Activated CD4-positive, alpha-beta T cell treated with anti-CD3 and anti-CD28 coated beads, Interleukin-2, amount 50 U/mL, for 48 hours (primary cell): ENCODE measurements at regions not wholly inside any gene's neighbourhood (a gene's known extent, or its start where the extent isn't known, plus 50 kb on each side); places are given as distances from the start of the nearest gene placed in this dataset.
"Not testable (repeated sequence)": the region's sequence is repeated elsewhere in the genome, so short reads cannot be mapped to it uniquely, and the experiment has no call there.

Source experiments
- DNase-seq, 2 experiments: peaks; one replicate each; pipeline ENCODE4 v3.0.0-alpha.2; 2020

- DNase-seq: no peak
Measured at GRCh38 chr2:107730898-107731297, 95.8 kb upstream of the RGPD4 start.

GRCh38 chr2:107731435-107731834, 95.3 kb upstream of the RGPD4 start:
- DNase-seq: no peak

- no peak for DNase-seq
Measured at GRCh38 chr2:107735201-107735600, 91.5 kb upstream of the RGPD4 start.

- DNase-seq: no peak
Measured at GRCh38 chr2:107737756-107738155, 88.9 kb upstream of the RGPD4 start.

GRCh38 chr2:107738266-107738665, 88.4 kb upstream of the RGPD4 start:
- no peak for DNase-seq

GRCh38 chr2:107740300-107740699, 86.4 kb upstream of the RGPD4 start:
- no peak for DNase-seq

- DNase-seq: no peak
Measured at GRCh38 chr2:107742460-107743027, 84.1 kb upstream of the RGPD4 start.

GRCh38 chr2:107743274-107743673, 83.4 kb upstream of the RGPD4 start:
- no peak for DNase-seq

GRCh38 chr2:107745100-107745499, 81.6 kb upstream of the RGPD4 start:
- no peak for DNase-seq

- not testable (repeated sequence) for DNase-seq
Measured at GRCh38 chr2:107746552-107747198, 80.0 kb upstream of the RGPD4 start.

GRCh38 chr2:107747199-107747963, 79.3 kb upstream of the RGPD4 start:
- not testable (repeated sequence) for DNase-seq

- DNase-seq: no peak
Measured at GRCh38 chr2:107747964-107748583, 78.6 kb upstream of the RGPD4 start.

GRCh38 chr2:107751936-107752335, 74.8 kb upstream of the RGPD4 start:
- no peak for DNase-seq

GRCh38 chr2:107753806-107754205, 72.9 kb upstream of the RGPD4 start:
- not testable (repeated sequence) for DNase-seq

GRCh38 chr2:107757223-107757622, 69.5 kb upstream of the RGPD4 start:
- DNase-seq: no peak

- no peak for DNase-seq
Measured at GRCh38 chr2:107760620-107761364, 65.9 kb upstream of the RGPD4 start.

GRCh38 chr2:107772353-107772752, 54.3 kb upstream of the RGPD4 start:
- no peak for DNase-seq

GRCh38 chr2:107775211-107775610, 51.5 kb upstream of the RGPD4 start:
- DNase-seq: no peak

- DNase-seq: no peak
Measured at GRCh38 chr2:107775791-107776190, 50.9 kb upstream of the RGPD4 start.

GRCh38 chr2:107776362-107776761, 50.3 kb upstream of the RGPD4 start:
- DNase-seq: no peak
